Esophagus muscularis mucosa (tissue), 3 donors: ENCODE measurements at regions not wholly inside any gene's neighbourhood (a gene's known extent, or its start where the extent isn't known, plus 50 kb on each side); places are given as distances from the start of the nearest gene placed in this dataset.
"Not testable (repeated sequence)": the region's sequence is repeated elsewhere in the genome, so short reads cannot be mapped to it uniquely, and the experiment has no call there.

ENCODE experiments used
- POLR2A ChIP-seq: fragments of 450-650 bp; IDR thresholded peaks from one replicate; pipeline ENCODE4 v1.6.1; 2017; ENCODE audit warnings: antibody characterized with exemption, moderate library complexity, mild to moderate bottlenecking, low read depth
- TF ChIP-seq, protein P1 (sequence below), 3 experiments: fragments of 200-600 bp in 2 of 3; fragments of 450-650 bp in 1 of 3; sonication (generic) in 2 of 3; IDR thresholded peaks; one replicate each; pipeline ENCODE4 v1.5.1; 2017 to 2019; ENCODE audit warnings: antibody characterized with exemption in 3 of 3, mild to moderate bottlenecking in 2 of 3, moderate library complexity in 1 of 3

DNA sequence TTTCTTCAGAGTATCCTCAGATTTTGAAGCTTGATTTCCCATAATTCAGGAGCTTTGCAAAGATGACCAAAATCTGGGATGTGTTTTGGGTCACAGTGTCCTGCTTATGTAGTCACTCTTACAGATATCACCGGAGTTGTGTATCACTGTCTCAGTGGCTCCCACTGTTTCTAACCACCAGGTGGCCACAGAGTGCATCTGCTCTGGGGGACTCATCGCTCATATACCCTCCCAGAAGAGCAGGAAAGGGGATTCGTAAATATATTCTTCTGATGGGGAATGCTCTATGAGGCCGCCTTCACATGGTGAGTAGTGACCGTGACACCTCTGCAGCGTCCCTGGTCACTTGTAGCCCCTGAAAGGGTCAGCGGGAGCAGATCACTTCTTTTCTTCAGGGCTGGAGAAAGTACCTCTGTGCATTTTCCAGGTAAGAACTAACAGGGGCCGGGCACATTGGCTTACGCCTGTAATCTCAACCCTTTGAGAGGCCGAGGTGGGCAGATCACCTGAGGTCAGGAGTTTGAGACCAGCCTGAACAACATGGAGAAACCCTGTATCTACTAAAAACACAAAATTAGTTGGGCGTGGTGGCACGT is 249.4 kb upstream of the NOTCH2NLA start:
- TF ChIP-seq, protein P1, sequence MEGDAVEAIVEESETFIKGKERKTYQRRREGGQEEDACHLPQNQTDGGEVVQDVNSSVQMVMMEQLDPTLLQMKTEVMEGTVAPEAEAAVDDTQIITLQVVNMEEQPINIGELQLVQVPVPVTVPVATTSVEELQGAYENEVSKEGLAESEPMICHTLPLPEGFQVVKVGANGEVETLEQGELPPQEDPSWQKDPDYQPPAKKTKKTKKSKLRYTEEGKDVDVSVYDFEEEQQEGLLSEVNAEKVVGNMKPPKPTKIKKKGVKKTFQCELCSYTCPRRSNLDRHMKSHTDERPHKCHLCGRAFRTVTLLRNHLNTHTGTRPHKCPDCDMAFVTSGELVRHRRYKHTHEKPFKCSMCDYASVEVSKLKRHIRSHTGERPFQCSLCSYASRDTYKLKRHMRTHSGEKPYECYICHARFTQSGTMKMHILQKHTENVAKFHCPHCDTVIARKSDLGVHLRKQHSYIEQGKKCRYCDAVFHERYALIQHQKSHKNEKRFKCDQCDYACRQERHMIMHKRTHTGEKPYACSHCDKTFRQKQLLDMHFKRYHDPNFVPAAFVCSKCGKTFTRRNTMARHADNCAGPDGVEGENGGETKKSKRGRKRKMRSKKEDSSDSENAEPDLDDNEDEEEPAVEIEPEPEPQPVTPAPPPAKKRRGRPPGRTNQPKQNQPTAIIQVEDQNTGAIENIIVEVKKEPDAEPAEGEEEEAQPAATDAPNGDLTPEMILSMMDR (IDR thresholded peaks at IDR 0.05), result peak; percentile 31 to 58 (median 37)
- not testable (repeated sequence) for TF ChIP-seq POLR2A
